ENCODE measurements at regions not wholly inside any gene's neighbourhood (a gene's known extent, or its start where the extent isn't known, plus 50 kb on each side); places are given as distances from the start of the nearest gene placed in this dataset.

- no peak for TF ChIP-seq CTCF (IDR thresholded peaks at IDR 0.05)
- TF ChIP-seq EP300 (IDR thresholded peaks at IDR 0.05): no peak
These were observed 1953.9 kb upstream of the CDH6 start for GRCh38 chr5:29239606-29240005.
